HG02870 (cell line): ENCODE measurements at regions not wholly inside any gene's neighbourhood (a gene's known extent, or its start where the extent isn't known, plus 50 kb on each side); places are given as distances from the start of the nearest gene placed in this dataset.
"Not testable (repeated sequence)": the region's sequence is repeated elsewhere in the genome, so short reads cannot be mapped to it uniquely, and the experiment has no call there.

Source experiments
- ATAC-seq: cut with Tn5 transposase; IDR thresholded peaks from one replicate; pipeline ENCODE4 v1.9.1; 2021; ENCODE audit warnings: mild to moderate bottlenecking, moderate library complexity; ENCODE audit not compliant: unreplicated experiment

DNA sequence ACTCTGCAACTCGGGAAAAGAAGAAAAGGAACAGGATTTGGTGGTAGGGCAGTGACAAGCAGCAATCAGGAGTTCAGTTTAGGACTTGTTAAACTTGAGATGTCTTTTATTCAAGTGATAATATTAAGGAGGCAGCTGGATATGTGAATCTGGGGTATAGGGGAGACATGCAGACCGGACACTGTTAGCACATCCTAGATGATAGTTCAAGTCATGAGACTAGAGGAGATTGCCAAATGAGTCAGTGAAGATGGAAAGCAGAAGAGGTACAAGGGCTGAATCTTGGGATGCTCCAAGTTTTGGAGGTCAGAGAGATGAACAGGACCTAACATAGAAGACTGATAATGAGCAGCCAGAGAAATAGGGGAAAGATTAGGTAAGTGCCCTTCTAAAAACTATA lies 69.5 kb upstream of the PSME4 start:
- no peak for ATAC-seq

DNA sequence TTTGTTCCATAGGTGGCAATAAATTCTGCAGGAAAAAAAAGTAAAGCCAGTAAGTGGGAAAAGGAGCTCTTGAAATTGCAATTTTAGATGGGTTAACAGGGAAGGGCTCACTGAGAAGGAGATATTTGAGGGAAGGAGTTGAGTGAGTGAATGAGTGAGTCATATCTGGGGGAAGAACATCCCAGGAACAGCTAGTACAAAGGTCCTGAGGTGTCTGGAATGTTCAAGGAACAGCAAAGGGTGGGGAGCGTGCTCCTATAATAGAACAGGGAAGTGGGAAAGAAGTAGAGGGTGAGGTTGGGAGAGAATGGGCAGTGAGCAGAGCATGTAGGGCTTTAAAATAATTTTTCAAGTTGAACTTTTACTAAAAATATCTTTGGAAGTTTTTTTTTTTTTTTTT lies 68.0 kb upstream of the PSME4 start:
- no peak for ATAC-seq

DNA sequence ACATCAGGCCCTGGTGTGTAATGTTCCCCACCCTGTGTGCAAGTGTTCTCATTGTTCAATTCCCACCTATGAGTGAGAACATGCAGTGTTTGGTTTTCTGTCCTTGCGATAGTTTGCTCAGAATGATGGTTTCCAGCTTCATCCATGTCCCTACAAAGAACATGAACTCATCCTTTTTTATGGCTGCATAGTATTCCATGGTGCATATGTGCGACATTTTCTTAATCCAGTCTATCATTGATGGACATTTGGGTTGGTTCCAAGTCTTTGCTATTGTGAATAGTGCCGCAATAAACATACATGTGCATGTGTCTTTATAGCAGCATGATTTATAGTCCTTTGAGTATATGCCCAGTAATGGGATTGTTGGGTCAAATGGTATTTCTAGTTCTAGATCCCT lies 60.5 kb upstream of the PSME4 start:
- not testable (repeated sequence) for ATAC-seq

DNA sequence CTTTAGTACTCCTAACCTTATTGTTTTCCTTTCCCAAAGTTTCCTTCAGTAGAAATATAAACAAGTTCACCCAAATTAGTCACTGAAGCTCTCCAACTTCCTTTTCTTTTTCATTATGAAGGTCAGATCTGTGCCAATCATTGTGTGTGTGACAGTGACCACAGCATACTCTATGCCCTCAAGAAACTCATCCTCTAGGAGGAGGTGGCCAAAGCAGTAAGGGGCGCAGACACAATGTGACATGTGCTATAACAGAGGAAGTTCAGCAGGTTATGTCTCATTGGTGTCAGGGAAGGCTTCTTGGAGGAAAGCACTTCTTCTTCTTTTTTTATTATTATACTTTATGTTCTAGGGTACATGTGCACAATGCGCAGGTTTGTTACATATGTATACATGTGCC lies 60.0 kb upstream of the PSME4 start:
- no peak for ATAC-seq

DNA sequence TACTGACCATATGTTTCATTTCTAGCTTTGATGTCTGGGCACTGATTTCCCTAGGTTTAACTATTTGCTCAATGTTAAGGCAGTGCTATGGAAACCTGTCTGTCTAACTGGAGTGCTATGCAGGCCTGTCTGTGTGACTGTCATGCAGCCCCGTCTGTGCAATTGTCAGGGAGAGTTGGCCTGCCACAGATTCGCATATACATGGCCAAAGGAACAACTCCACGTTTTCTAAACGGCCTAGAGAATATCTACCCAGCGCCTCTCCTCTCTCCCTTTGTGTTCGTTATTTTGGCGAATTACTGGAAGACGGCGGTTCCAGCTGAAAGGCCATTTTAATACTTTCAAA lies 59.6 kb upstream of the PSME4 start:
- no peak for ATAC-seq

DNA sequence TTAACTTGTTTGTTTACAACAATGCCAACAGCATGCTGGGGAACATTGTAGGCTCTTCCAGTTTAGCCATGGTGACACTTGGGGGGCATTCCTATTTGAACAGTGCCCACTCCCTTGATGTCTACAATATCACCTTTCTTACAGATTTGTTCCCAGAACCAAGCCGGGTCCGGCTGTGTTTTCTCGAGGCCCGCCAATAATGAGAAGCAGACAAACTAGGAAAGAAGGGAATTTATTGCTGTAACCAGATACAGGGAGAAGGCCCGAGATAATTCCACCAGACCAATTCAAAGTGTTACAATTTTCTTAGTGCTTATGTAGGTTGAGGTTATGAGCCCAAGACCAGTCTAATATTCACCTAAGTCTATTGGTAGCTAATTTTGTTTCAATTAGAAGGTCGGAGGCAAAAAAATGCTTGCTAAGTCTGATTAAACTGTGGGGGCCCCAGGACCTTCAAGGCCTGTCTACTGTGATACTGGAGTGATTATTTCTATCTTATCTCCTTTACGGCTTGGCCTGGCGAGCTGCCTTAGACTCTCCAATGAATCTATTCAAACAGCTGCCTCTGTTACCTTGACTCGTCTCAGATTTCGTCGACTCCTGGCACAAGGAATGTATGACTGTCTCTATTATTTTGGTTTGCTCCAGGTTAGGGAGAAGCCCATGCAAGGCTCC lies 59.1 kb upstream of the PSME4 start:
- ATAC-seq = no peak

DNA sequence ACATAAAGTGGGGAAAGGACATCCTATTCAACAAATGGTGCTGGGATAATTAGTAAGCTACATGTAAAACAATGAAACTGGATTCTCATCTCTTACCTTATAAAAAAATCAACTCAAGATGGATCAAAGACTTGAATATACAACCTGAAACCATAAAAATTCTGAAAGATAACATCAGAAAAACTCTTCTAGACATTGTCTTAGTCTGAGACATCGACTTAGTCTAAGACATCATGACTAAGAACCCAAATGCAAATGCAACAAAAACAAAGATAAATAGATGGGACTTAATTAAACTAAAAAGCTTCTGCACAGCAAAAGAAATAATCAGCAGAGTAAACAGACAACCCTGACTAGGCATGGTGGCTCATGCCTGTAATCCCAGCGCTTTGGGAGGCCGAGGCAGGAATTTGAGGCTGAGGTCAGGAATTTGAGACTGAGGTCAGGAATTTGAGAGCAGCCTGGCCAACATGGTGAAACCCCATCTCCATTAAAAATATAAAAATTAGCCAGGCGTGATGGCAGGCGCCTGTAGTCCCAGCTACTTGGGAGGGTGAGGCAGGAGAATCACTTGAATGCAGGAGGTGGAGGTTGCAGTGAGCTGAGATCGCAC lies 54.8 kb upstream of the PSME4 start:
- not testable (repeated sequence) for ATAC-seq

DNA sequence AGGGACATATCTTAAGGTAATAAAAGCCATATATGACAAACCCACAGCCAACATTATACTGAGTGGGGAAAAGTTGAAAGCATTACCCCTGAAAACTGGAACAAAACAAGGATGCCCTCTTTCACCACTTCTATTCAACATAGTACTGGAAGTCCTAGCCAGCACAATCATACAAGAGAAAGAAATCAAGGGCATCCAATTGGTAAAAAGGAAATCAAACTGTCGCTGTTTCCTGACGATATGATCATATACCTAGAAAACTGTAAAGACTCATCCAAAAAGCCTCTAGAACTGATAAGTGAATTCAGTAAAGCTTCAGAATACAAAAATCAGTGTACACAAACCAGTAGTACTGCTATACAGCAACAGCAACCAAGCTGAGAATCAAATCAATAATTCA lies 53.8 kb upstream of the PSME4 start:
- no peak for ATAC-seq

DNA sequence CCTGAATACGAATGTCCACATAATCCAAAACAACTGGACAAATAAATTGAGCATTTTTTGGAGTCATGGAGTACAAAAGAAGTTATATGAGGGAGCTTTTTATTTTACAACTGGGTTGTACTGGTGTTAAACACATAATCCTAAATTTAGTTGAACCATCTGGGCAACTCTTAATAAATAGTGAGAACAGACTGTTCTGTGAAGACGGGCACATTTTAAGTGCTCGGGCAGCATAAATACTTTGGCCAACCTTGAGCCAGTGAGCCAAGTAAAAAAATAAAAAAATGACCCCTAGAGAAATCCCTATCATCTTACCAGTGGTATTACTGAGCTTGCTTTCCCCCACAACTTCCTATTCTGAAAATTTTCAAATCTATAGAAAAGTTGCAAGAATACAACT lies 50.9 kb upstream of the PSME4 start:
- ATAC-seq = no peak

DNA sequence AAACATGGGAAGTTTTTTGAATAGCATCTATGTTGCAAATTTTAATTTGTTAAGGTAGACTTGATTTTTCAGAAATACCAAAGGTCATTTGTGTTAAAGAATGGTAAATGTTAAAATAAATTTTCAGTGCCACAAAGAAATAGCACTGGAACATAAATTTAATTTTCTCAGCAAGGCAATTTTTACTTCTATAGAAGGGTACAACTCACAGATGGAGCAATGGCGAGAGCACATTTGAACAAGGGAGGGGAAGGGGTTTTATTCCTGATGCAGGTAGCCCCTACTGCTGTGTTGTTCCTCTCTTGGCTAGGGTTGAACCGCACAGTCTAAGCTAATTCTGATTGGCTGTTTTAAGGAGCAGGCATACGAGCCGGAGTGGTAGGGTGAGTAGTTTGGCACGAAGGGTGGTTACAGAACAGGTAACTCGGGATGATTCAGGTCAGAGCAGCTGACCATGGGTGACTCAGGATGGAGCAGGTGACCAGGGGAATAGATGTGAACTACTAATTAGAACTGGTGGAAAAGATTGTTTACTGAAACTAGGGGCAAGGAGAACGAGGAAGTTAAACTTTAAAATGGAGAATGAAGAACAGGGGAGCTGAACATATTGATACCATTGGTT lies 50.1 kb upstream of the PSME4 start:
- ATAC-seq = no peak
